GM18867 (cell line): ENCODE measurements at regions not wholly inside any gene's neighbourhood (a gene's known extent, or its start where the extent isn't known, plus 50 kb on each side); places are given as distances from the start of the nearest gene placed in this dataset.
A peak's percentile ranks its signal among the peaks of the same experiment; 100 is the strongest.
"Not testable (repeated sequence)": the region's sequence is repeated elsewhere in the genome, so short reads cannot be mapped to it uniquely, and the experiment has no call there.

ENCODE experiments used
- ATAC-seq: cut with Tn5 transposase; IDR thresholded peaks from one replicate; pipeline ENCODE4 v1.9.1; 2021; ENCODE audit warnings: mild to moderate bottlenecking, moderate library complexity; ENCODE audit not compliant: unreplicated experiment

GRCh38 chr3:155995525-155996370, 124.6 kb upstream of the KCNAB1 start:
- ATAC-seq: peak; percentile 74

GRCh38 chr3:155996882-155997281, 123.5 kb upstream of the KCNAB1 start:
- no peak for ATAC-seq

GRCh38 chr3:155998173-155998572, 122.2 kb upstream of the KCNAB1 start:
- not testable (repeated sequence) for ATAC-seq

- ATAC-seq: no peak
These were observed 114.6 kb upstream of the KCNAB1 start for GRCh38 chr3:156005736-156006135.

GRCh38 chr3:156010829-156011228, 109.5 kb upstream of the KCNAB1 start:
- no peak for ATAC-seq

- ATAC-seq: no peak
These were observed 105.9 kb upstream of the KCNAB1 start for GRCh38 chr3:156014489-156014888.

GRCh38 chr3:156016902-156017301, 103.5 kb upstream of the KCNAB1 start:
- ATAC-seq: no peak

- no peak for ATAC-seq
These were observed 102.9 kb upstream of the KCNAB1 start for GRCh38 chr3:156017352-156018030.

GRCh38 chr3:156024904-156025533, 95.4 kb upstream of the KCNAB1 start:
- ATAC-seq: no peak

- no peak for ATAC-seq
These were observed 91.2 kb upstream of the KCNAB1 start for GRCh38 chr3:156029208-156029607.

- no peak for ATAC-seq
These were observed 89.7 kb upstream of the KCNAB1 start for GRCh38 chr3:156030723-156031122.

GRCh38 chr3:156033428-156033827, 87.0 kb upstream of the KCNAB1 start:
- ATAC-seq: no peak

GRCh38 chr3:156035158-156035557, 85.2 kb upstream of the KCNAB1 start:
- no peak for ATAC-seq

- peak; percentile 77 for ATAC-seq
These were observed 83.9 kb upstream of the KCNAB1 start for GRCh38 chr3:156036258-156037053.

- no peak for ATAC-seq
These were observed 83.0 kb upstream of the KCNAB1 start for GRCh38 chr3:156037356-156037755.

GRCh38 chr3:156038869-156039268, 81.5 kb upstream of the KCNAB1 start:
- no peak for ATAC-seq

- no peak for ATAC-seq
These were observed 80.3 kb upstream of the KCNAB1 start for GRCh38 chr3:156040041-156040440.

GRCh38 chr3:156041216-156041841, 79.0 kb upstream of the KCNAB1 start:
- ATAC-seq: not testable (repeated sequence)

GRCh38 chr3:156041856-156042255, 78.5 kb upstream of the KCNAB1 start:
- not testable (repeated sequence) for ATAC-seq

- not testable (repeated sequence) for ATAC-seq
These were observed 76.3 kb upstream of the KCNAB1 start for GRCh38 chr3:156043832-156044633.
